ENCODE measurements at regions not wholly inside any gene's neighbourhood (a gene's known extent, or its start where the extent isn't known, plus 50 kb on each side); places are given as distances from the start of the nearest gene placed in this dataset.

- intact Hi-C loops (cut with DNase I) = no loop called here
- Histone ChIP-seq H3K27ac (ENCODE audit: low read depth in 1 of 2, low read length in 2 of 2) (no peak overlapping the region), H3K4me3 (ENCODE audit: low read length in 2 of 2) (no peak overlapping the region), H3K36me3 (ENCODE audit: control insufficient read depth in 1 of 2, insufficient read depth in 2 of 2, low read length in 1 of 2) (no peaks in the 10 kb centered on the region), H3K9me3 (ENCODE audit: control insufficient read depth, low read length) (no peaks in the 10 kb centered on the region), H3K27me3 (ENCODE audit: control insufficient read depth in 1 of 2, insufficient read depth in 2 of 2, low read length in 1 of 2) (no peaks in the 10 kb centered on the region), H3K4me1 (ENCODE audit: control insufficient read depth in 1 of 2, insufficient read depth in 2 of 2, low read length in 2 of 2) (no peaks in the 10 kb centered on the region)
- DNase-seq (no peak), ATAC-seq (ENCODE audit: low FRiP score) (no peak)
- 82 to 84% methylated on average over 3 of the region's 3 CpGs for WGBS, 2 donors
Observed at GRCh38 chr6:88342336-88342735, 176.2 kb upstream of the CNR1 start.

DNA sequence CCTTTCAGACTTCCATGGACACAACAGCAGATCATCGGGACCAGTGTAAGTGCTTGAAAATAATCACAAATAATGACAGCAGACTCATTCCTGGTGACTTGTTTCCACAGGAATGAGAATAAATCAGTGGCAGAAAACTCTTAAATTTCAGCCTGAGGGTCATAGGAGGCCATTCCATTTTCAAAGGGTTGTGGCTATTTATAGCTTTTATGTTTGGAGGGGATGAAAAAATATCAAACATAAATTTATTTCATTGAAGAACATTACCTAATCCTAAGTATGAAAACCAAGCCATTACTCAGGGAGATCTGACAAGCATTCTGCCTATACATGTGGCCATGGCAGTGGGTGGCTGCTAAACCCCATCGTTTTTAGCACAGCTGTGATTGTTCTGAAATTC is 173.6 kb upstream of the CNR1 start:
- intact Hi-C loops (cut with DNase I) = no loop called here
- Histone ChIP-seq H3K9me3 (ENCODE audit: control insufficient read depth, low read length) (no peaks in the 10 kb centered on the region), H3K36me3 (ENCODE audit: control insufficient read depth in 1 of 2, insufficient read depth in 2 of 2, low read length in 1 of 2) (no peaks in the 10 kb centered on the region), H3K4me1 (ENCODE audit: control insufficient read depth in 1 of 2, insufficient read depth in 2 of 2, low read length in 2 of 2) (no peaks in the 10 kb centered on the region), H3K27me3 (ENCODE audit: control insufficient read depth in 1 of 2, insufficient read depth in 2 of 2, low read length in 1 of 2) (no peaks in the 10 kb centered on the region), H3K27ac (ENCODE audit: low read depth in 1 of 2, low read length in 2 of 2) (no peak overlapping the region), H3K4me3 (ENCODE audit: low read length in 2 of 2) (no peak overlapping the region)
- 4 to 13% methylated on average over 2 of the region's 2 CpGs for WGBS, 2 donors
- no peak for DNase-seq
- ATAC-seq (ENCODE audit: low FRiP score) = no peak

DNA sequence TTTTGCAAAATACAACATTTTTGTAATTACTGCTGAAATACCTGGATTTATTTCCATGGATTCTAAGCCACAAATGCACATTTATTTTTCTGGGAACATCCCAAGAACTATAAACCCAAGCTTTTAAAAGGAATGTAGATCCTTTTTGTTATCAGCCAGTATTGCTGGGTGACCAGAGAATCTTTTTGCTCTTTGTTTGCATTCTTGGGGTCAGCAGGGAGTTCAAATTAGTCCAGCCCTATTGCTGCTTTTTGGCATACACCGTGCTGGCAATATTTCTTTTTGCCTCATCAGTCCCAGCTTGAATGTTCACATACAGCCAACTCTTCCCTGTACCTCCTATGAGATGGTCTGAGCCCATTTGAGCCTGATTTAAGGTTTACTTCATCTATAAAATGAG is 155.2 kb upstream of the CNR1 start:
- WGBS, 2 donors = 68 to 75% methylated on average over 1 of the region's 1 CpG
- H3K27me3 ChIP-seq (ENCODE audit: control insufficient read depth in 1 of 2, insufficient read depth in 2 of 2, low read length in 1 of 2) = no peaks in the 10 kb centered on the region
- no peak for DNase-seq
- ATAC-seq (ENCODE audit: low FRiP score) = no peak
- intact Hi-C loops (cut with DNase I) = no loop called here
- no peaks in the 10 kb centered on the region for H3K4me1 ChIP-seq (ENCODE audit: control insufficient read depth in 1 of 2, insufficient read depth in 2 of 2, low read length in 2 of 2)
- peaks cover 2% of the 10 kb centered on the region for H3K9me3 ChIP-seq (ENCODE audit: control insufficient read depth, low read length)
- no peak overlapping the region for H3K27ac ChIP-seq (ENCODE audit: low read depth in 1 of 2, low read length in 2 of 2)
- no peaks in the 10 kb centered on the region for H3K36me3 ChIP-seq (ENCODE audit: control insufficient read depth in 1 of 2, insufficient read depth in 2 of 2, low read length in 1 of 2)
- no peak overlapping the region for H3K4me3 ChIP-seq (ENCODE audit: low read length in 2 of 2)

- Histone ChIP-seq H3K27me3 (ENCODE audit: control insufficient read depth in 1 of 2, insufficient read depth in 2 of 2, low read length in 1 of 2) (no peaks in the 10 kb centered on the region), H3K4me3 (ENCODE audit: low read length in 2 of 2) (no peak overlapping the region), H3K36me3 (ENCODE audit: control insufficient read depth in 1 of 2, insufficient read depth in 2 of 2, low read length in 1 of 2) (no peaks in the 10 kb centered on the region), H3K9me3 (ENCODE audit: control insufficient read depth, low read length) (no peaks in the 10 kb centered on the region), H3K4me1 (ENCODE audit: control insufficient read depth in 1 of 2, insufficient read depth in 2 of 2, low read length in 2 of 2) (no peaks in the 10 kb centered on the region), H3K27ac (ENCODE audit: low read depth in 1 of 2, low read length in 2 of 2) (no peak overlapping the region)
- ATAC-seq (ENCODE audit: low FRiP score) (no peak), DNase-seq (no peak)
- WGBS, 2 donors = 90 to 93% methylated on average over 10 of the region's 10 CpGs
- intact Hi-C loops (cut with DNase I) = no loop called here
Observed at GRCh38 chr6:88311561-88311960, 145.4 kb upstream of the CNR1 start.

DNA sequence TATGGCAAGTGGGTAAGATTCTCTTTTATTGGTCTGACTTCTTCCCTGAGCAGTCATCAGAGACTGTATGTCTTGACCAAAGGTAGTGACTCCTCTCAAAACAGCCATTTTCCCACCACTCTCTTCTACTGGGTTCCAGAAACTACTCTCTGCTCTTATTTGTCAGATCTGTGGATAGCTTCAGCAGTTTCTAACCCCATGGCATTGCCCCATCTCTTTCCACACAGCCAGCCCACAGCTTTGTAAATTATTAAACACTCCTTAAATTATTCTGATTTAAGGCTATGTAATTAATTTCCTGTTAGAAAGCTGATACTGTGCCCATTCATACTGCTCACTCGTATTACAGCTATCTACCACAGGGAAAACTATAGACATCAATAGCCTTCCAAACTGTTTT is 138.4 kb upstream of the CNR1 start:
- Histone ChIP-seq H3K4me1 (ENCODE audit: control insufficient read depth in 1 of 2, insufficient read depth in 2 of 2, low read length in 2 of 2) (no peaks in the 10 kb centered on the region), H3K27me3 (ENCODE audit: control insufficient read depth in 1 of 2, insufficient read depth in 2 of 2, low read length in 1 of 2) (no peaks in the 10 kb centered on the region), H3K36me3 (ENCODE audit: control insufficient read depth in 1 of 2, insufficient read depth in 2 of 2, low read length in 1 of 2) (no peaks in the 10 kb centered on the region), H3K27ac (ENCODE audit: low read depth in 1 of 2, low read length in 2 of 2) (no peak overlapping the region), H3K9me3 (ENCODE audit: control insufficient read depth, low read length) (no peaks in the 10 kb centered on the region), H3K4me3 (ENCODE audit: low read length in 2 of 2) (no peak overlapping the region)
- intact Hi-C loops (cut with DNase I) = no loop called here
- DNase-seq (no peak), ATAC-seq (ENCODE audit: low FRiP score) (no peak)
- 79 to 82% methylated on average over 1 of the region's 1 CpG for WGBS, 2 donors

DNA sequence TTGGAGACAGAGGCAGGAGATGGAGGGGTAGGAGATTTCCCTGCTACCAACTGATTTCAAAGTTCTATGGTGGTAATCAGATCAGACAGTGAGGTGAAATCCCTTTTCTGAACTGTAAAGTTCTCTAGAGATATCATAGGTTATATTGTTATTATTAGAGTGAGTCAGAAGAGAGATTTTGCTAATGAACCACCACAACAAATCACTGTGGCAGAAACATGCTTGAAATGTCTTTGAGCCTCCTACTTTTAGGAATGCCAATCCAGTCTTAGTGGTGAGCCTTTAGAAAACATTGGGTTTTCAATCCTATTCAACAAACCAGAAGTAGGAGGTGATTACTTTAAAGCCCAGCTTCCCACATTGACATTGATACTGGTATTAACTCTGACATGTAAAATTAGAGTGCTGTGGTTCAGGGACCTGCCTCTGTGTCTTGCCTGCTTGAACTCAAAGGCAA is 136.7 kb upstream of the CNR1 start:
- Histone ChIP-seq H3K27me3 (ENCODE audit: control insufficient read depth in 1 of 2, insufficient read depth in 2 of 2, low read length in 1 of 2) (no peaks in the 10 kb centered on the region), H3K4me3 (ENCODE audit: low read length in 2 of 2) (no peak overlapping the region), H3K36me3 (ENCODE audit: control insufficient read depth in 1 of 2, insufficient read depth in 2 of 2, low read length in 1 of 2) (no peaks in the 10 kb centered on the region), H3K27ac (ENCODE audit: low read depth in 1 of 2, low read length in 2 of 2) (no peak overlapping the region), H3K9me3 (ENCODE audit: control insufficient read depth, low read length) (no peaks in the 10 kb centered on the region), H3K4me1 (ENCODE audit: control insufficient read depth in 1 of 2, insufficient read depth in 2 of 2, low read length in 2 of 2) (peaks cover 0 to 2% of the 10 kb centered on the region in 2 donors)
- ATAC-seq (ENCODE audit: low FRiP score) = no peak
- no peak for DNase-seq
- intact Hi-C loops (cut with DNase I) = no loop called here

GRCh38 chr6:88301888-88302768 is 136.0 kb upstream of the CNR1 start:
- Histone ChIP-seq H3K27me3 (ENCODE audit: control insufficient read depth in 1 of 2, insufficient read depth in 2 of 2, low read length in 1 of 2) (no peaks in the 10 kb centered on the region), H3K27ac (ENCODE audit: low read depth in 1 of 2, low read length in 2 of 2) (no peak overlapping the region), H3K36me3 (ENCODE audit: control insufficient read depth in 1 of 2, insufficient read depth in 2 of 2, low read length in 1 of 2) (no peaks in the 10 kb centered on the region), H3K4me1 (ENCODE audit: control insufficient read depth in 1 of 2, insufficient read depth in 2 of 2, low read length in 2 of 2) (peaks cover 0 to 3% of the 10 kb centered on the region in 2 donors), H3K9me3 (ENCODE audit: control insufficient read depth, low read length) (no peaks in the 10 kb centered on the region), H3K4me3 (ENCODE audit: low read length in 2 of 2) (no peak overlapping the region)
- WGBS, 2 donors = 77 to 82% methylated on average over 5 of the region's 5 CpGs
- DNase-seq (no peak), ATAC-seq (ENCODE audit: low FRiP score) (no peak)
- intact Hi-C loops (cut with DNase I) = no loop called here

DNA sequence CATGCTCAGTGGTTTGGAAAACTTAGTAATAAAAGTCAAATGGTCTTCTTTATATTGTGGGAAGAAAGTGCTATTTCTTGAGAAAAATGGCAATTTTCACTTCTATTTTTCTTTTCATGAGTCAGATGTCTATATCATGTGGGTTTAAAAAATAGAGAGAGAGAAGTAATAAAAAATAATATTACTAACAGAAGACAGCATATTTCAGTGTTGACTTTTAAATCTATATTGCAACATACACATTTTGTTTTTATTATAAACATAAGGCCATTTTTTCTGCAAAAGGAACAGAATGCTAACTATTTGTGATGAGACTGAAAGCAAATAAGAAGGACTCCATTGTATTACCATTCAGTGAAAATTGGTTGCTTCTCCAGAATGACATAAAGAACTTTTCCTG is 135.1 kb upstream of the CNR1 start:
- no peaks in the 10 kb centered on the region for H3K27me3 ChIP-seq (ENCODE audit: control insufficient read depth in 1 of 2, insufficient read depth in 2 of 2, low read length in 1 of 2)
- H3K27ac ChIP-seq (ENCODE audit: low read depth in 1 of 2, low read length in 2 of 2) = no peak overlapping the region
- intact Hi-C loops (cut with DNase I) = no loop called here
- DNase-seq = no peak
- H3K9me3 ChIP-seq (ENCODE audit: control insufficient read depth, low read length) = no peaks in the 10 kb centered on the region
- H3K4me3 ChIP-seq (ENCODE audit: low read length in 2 of 2) = no peak overlapping the region
- H3K4me1 ChIP-seq (ENCODE audit: control insufficient read depth in 1 of 2, insufficient read depth in 2 of 2, low read length in 2 of 2) = peaks cover 0 to 3% of the 10 kb centered on the region in 2 donors
- no peaks in the 10 kb centered on the region for H3K36me3 ChIP-seq (ENCODE audit: control insufficient read depth in 1 of 2, insufficient read depth in 2 of 2, low read length in 1 of 2)
- no peak for ATAC-seq (ENCODE audit: low FRiP score)

- peaks cover 0 to 3% of the 10 kb centered on the region in 2 donors for H3K4me1 ChIP-seq (ENCODE audit: control insufficient read depth in 1 of 2, insufficient read depth in 2 of 2, low read length in 2 of 2)
- H3K27ac ChIP-seq (ENCODE audit: low read depth in 1 of 2, low read length in 2 of 2) = no peak overlapping the region
- 82 to 89% methylated on average over 11 of the region's 11 CpGs for WGBS, 2 donors
- DNase-seq (no peak), ATAC-seq (ENCODE audit: low FRiP score) (no peak)
- H3K27me3 ChIP-seq (ENCODE audit: control insufficient read depth in 1 of 2, insufficient read depth in 2 of 2, low read length in 1 of 2) = no peaks in the 10 kb centered on the region
- intact Hi-C loops (cut with DNase I) = no loop called here
- H3K4me3 ChIP-seq (ENCODE audit: low read length in 2 of 2) = no peak overlapping the region
- H3K9me3 ChIP-seq (ENCODE audit: control insufficient read depth, low read length) = no peaks in the 10 kb centered on the region
- H3K36me3 ChIP-seq (ENCODE audit: control insufficient read depth in 1 of 2, insufficient read depth in 2 of 2, low read length in 1 of 2) = no peaks in the 10 kb centered on the region
Observed at GRCh38 chr6:88298066-88298845, 132.1 kb upstream of the CNR1 start.

All from aorta (tissue), 5 donors.